CD14-positive monocyte (primary cell): ENCODE measurements at regions not wholly inside any gene's neighbourhood (a gene's known extent, or its start where the extent isn't known, plus 50 kb on each side); places are given as distances from the start of the nearest gene placed in this dataset.

Experiments
- DNase-seq, 3 donors: peaks; one replicate each; pipeline ENCODE4 v3.0.0-alpha.2; 2011 to 2022
- H2AFZ ChIP-seq: 2 replicates; pipeline ENCODE4 v1.6.0; 2012; ENCODE audit warnings: mild to moderate bottlenecking, low read depth, low read length, inconsistent platforms; ENCODE audit not compliant: insufficient read depth, poor library complexity, severe bottlenecking
- H3K27ac ChIP-seq, 2 donors: 1 replicate in 1 of 2; 2 replicates in 1 of 2; pipeline ENCODE4 v1.5.1; 2012 to 2013; ENCODE audit warnings: low read length in 2 of 2, control low read depth in 1 of 2, inconsistent platforms in 1 of 2, low read depth in 1 of 2, mild to moderate bottlenecking in 1 of 2
- H3K27me3 ChIP-seq, 2 donors: one replicate each; pipeline versions ENCODE4 v1.6.0 to v1.6.1; 2011 to 2013; ENCODE audit warnings: low read length in 2 of 2; ENCODE audit not compliant: control insufficient read depth in 2 of 2, insufficient read depth in 2 of 2
- H3K36me3 ChIP-seq, 2 donors: replicated peaks in 1 of 2; 1 replicate in 1 of 2; 2 replicates in 1 of 2; pipeline versions ENCODE4 v1.5.1 to v1.6.1; 2012 to 2013; ENCODE audit warnings: low read length in 2 of 2, control low read depth in 1 of 2, inconsistent platforms in 1 of 2, mild to moderate bottlenecking in 1 of 2; ENCODE audit not compliant: insufficient read depth in 2 of 2, control insufficient read depth in 1 of 2
- H3K4me1 ChIP-seq, 2 donors: 1 replicate in 1 of 2; 2 replicates in 1 of 2; pipeline versions ENCODE4 v1.5.1 to v1.6.1; 2012 to 2013; ENCODE audit warnings: low read length in 2 of 2, control low read depth in 1 of 2, inconsistent platforms in 1 of 2, mild to moderate bottlenecking in 1 of 2, moderate library complexity in 1 of 2; ENCODE audit not compliant: insufficient read depth in 2 of 2, control insufficient read depth in 1 of 2
- H3K4me2 ChIP-seq: replicated peaks from 2 replicates; pipeline ENCODE3; 2012; ENCODE audit warnings: low read length, moderate library complexity, mild to moderate bottlenecking; ENCODE audit not compliant: poor library complexity, severe bottlenecking; ENCODE audit errors: extremely low read depth
- H3K4me3 ChIP-seq, 3 experiments: fragments of 200-600 bp in 1 of 3; sonication (generic) in 1 of 3; replicated peaks in 1 of 3; 1 replicate in 2 of 3; 2 replicates in 1 of 3; pipeline ENCODE4 v1.5.1; 2011 to 2013; ENCODE audit warnings: low read length in 3 of 3, mild to moderate bottlenecking in 3 of 3, control low read depth in 2 of 3, low read depth in 2 of 3, inconsistent platforms in 1 of 3, moderate library complexity in 1 of 3
- H3K79me2 ChIP-seq: 2 replicates; pipeline ENCODE4 v1.6.0; 2012; ENCODE audit warnings: mild to moderate bottlenecking, control low read depth, inconsistent platforms, low read length, moderate library complexity; ENCODE audit not compliant: insufficient read depth
- H3K9ac ChIP-seq: 2 replicates; pipeline ENCODE4 v1.6.0; 2017; ENCODE audit warnings: low read length, mild to moderate bottlenecking; ENCODE audit not compliant: insufficient read depth, poor library complexity, severe bottlenecking
- H3K9me3 ChIP-seq, 2 donors: replicated peaks in 1 of 2; 1 replicate in 1 of 2; 2 replicates in 1 of 2; pipeline versions ENCODE4 v1.5.1 to v1.6.1; 2012 to 2013; ENCODE audit warnings: low read length in 2 of 2, control low read depth in 1 of 2; ENCODE audit not compliant: control insufficient read depth in 1 of 2, insufficient read depth in 1 of 2
- H4K20me1 ChIP-seq: 2 replicates; pipeline ENCODE4 v1.6.0; 2012; ENCODE audit warnings: mild to moderate bottlenecking, low read length, control low read depth, moderate library complexity; ENCODE audit not compliant: insufficient read depth
- H3K27ac Mint-ChIP-seq, 7 donors: one replicate each; pipeline ENCODE4 v1.8.0; 2020; ENCODE audit warnings: mild to moderate bottlenecking in 7 of 7, mixed read lengths in 7 of 7, moderate library complexity in 6 of 7, inconsistent platforms in 2 of 7
- H3K27me3 Mint-ChIP-seq, 3 donors: one replicate each; pipeline ENCODE4 v1.8.0; 2021 to 2022; ENCODE audit warnings: low read depth in 3 of 3, mild to moderate bottlenecking in 3 of 3, mixed read lengths in 3 of 3, moderate library complexity in 3 of 3, inconsistent platforms in 1 of 3
- H3K36me3 Mint-ChIP-seq, 2 donors: one replicate each; pipeline ENCODE4 v1.8.0; 2020; ENCODE audit warnings: mixed read lengths in 2 of 2, inconsistent platforms in 1 of 2, mild to moderate bottlenecking in 1 of 2
- H3K4me1 Mint-ChIP-seq: one replicate; pipeline ENCODE4 v1.8.0; 2020; ENCODE audit warnings: mild to moderate bottlenecking, mixed read lengths
- H3K4me3 Mint-ChIP-seq, 2 donors: one replicate each; pipeline ENCODE4 v1.8.0; 2020; ENCODE audit warnings: mild to moderate bottlenecking in 2 of 2, mixed read lengths in 2 of 2, moderate library complexity in 1 of 2
- H3K9me3 Mint-ChIP-seq, 7 donors: one replicate each; pipeline ENCODE4 v1.8.0; 2020 to 2022; ENCODE audit warnings: mixed read lengths in 7 of 7, mild to moderate bottlenecking in 6 of 7, moderate library complexity in 6 of 7, inconsistent platforms in 2 of 7
- WGBS: methylation state at CpG from one replicate; pipeline ENCODE4 v1.1.5; 2013; ENCODE audit warnings: missing lambda C conversion rate; ENCODE audit not compliant: insufficient coverage; 5-methylcytosine and 5-hydroxymethylcytosine counted together
- intact Hi-C, 2 donors: fragments of 100-400 bp; cut with micrococcal nuclease; formaldehyde crosslinking; loops; one replicate each; pipeline versions ENCODE4 v1.15.0 to v1.15.1; 2023
- TF ChIP-seq, protein P1 (sequence below): fragments of 200-600 bp; IDR thresholded peaks from one replicate; pipeline ENCODE4 v1.8.0; 2022; ENCODE audit warnings: antibody characterized with exemption, mild to moderate bottlenecking

DNA sequence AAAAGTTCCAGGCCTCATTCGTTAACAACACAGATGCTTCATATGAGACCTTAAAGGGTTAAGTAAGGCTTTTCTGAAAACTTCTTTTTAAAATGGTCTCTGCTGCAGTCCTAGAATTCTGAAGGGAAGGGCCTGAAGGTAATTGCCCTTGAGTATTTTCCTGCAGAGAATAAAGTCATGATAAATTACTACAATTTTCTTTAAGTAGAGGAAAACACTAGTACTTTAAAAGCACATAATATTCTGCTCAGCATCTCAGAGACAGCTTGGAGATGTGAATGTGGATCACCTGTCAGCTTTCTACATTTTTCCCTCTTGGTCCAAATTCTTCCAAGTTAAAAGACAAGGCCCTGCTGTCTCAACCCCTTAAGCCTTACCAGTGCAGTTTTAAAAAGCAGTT lies 419.5 kb downstream of the MFSD1 start:
- H4K20me1 ChIP-seq: no peaks in the 10 kb centered on the region
- 100% methylated on average over 1 of the region's 1 CpG for WGBS
- no peak overlapping the region for H3K27ac Mint-ChIP-seq
- no peaks in the 10 kb centered on the region for H3K27me3 Mint-ChIP-seq
- H3K9me3 ChIP-seq: no peaks in the 10 kb centered on the region
- no peaks in the 10 kb centered on the region for H3K9me3 Mint-ChIP-seq
- no peak for DNase-seq
- H3K9ac ChIP-seq: no peak overlapping the region
- H3K4me2 ChIP-seq: no peak overlapping the region
- H2AFZ ChIP-seq: no peak overlapping the region
- H3K4me3 Mint-ChIP-seq: no peak overlapping the region
- no peaks in the 10 kb centered on the region for H3K79me2 ChIP-seq
- H3K4me1 Mint-ChIP-seq: no peaks in the 10 kb centered on the region
- no peaks in the 10 kb centered on the region for H3K36me3 Mint-ChIP-seq
- H3K4me3 ChIP-seq: no peak overlapping the region
- TF ChIP-seq, protein P1, sequence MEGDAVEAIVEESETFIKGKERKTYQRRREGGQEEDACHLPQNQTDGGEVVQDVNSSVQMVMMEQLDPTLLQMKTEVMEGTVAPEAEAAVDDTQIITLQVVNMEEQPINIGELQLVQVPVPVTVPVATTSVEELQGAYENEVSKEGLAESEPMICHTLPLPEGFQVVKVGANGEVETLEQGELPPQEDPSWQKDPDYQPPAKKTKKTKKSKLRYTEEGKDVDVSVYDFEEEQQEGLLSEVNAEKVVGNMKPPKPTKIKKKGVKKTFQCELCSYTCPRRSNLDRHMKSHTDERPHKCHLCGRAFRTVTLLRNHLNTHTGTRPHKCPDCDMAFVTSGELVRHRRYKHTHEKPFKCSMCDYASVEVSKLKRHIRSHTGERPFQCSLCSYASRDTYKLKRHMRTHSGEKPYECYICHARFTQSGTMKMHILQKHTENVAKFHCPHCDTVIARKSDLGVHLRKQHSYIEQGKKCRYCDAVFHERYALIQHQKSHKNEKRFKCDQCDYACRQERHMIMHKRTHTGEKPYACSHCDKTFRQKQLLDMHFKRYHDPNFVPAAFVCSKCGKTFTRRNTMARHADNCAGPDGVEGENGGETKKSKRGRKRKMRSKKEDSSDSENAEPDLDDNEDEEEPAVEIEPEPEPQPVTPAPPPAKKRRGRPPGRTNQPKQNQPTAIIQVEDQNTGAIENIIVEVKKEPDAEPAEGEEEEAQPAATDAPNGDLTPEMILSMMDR: no peak
- H3K4me1 ChIP-seq: no peaks in the 10 kb centered on the region
- no peaks in the 10 kb centered on the region for H3K27me3 ChIP-seq
- intact Hi-C loops: no loop called here
- no peak overlapping the region for H3K27ac ChIP-seq
- no peaks in the 10 kb centered on the region for H3K36me3 ChIP-seq

DNA sequence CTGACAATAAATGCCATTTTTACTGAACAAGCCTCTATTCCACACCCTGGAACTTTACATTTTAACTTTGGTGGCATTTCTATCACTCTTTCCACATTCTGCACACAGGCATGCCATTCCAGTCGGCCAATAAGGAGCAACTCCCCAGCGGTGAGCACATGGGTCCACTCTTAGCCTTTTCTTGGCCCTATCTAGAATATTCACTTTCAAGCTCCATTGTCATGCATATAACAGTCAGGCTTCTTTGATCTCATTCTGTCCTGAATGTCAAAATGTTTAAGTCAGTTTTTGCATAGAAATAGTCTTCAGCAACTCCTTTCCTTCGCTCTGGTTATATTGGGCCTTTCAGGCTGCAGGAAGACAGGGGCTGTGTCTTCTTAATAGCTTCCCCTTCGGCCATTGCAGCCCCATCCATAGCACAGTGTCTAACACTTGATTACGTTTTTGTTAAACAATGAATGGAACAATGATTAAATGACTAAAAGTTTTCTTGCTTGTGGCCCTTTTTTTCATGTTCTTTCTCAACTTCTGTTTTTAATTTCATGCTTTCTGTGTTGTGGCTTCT lies 427.3 kb downstream of the MFSD1 start:
- Histone ChIP-seq H3K4me2 (no peak overlapping the region), H3K27me3 (no peaks in the 10 kb centered on the region), H2AFZ (no peak overlapping the region), H3K36me3 (no peaks in the 10 kb centered on the region), H3K27ac (no peak overlapping the region), H3K9me3 (no peaks in the 10 kb centered on the region), H3K4me1 (no peaks in the 10 kb centered on the region), H3K9ac (no peak overlapping the region), H3K79me2 (no peaks in the 10 kb centered on the region), H3K4me3 (no peak overlapping the region), H4K20me1 (no peaks in the 10 kb centered on the region)
- Mint-ChIP-seq H3K36me3 (no peaks in the 10 kb centered on the region), H3K27me3 (peaks cover 0 to 5% (median 3%) of the 10 kb centered on the region in 3 donors), H3K4me1 (no peaks in the 10 kb centered on the region), H3K27ac (no peak overlapping the region), H3K9me3 (peaks cover 0 to 5% (median 0%) of the 10 kb centered on the region in 7 donors), H3K4me3 (no peak overlapping the region)
- no peak for DNase-seq
- 100% methylated on average over 3 of the region's 5 CpGs for WGBS
- intact Hi-C loops: no loop called here
- TF ChIP-seq, protein P1: no peak
